Activated CD8-positive, alpha-beta T cell treated with anti-CD3 and anti-CD28 coated beads for 36 hours (primary cell): ENCODE measurements at regions not wholly inside any gene's neighbourhood (a gene's known extent, or its start where the extent isn't known, plus 50 kb on each side); places are given as distances from the start of the nearest gene placed in this dataset.

Experiments used
- ATAC-seq: fragments of 200-7000 bp; cut with Tn5 transposase; one replicate; pipeline ENCODE4 v1.10.0; 2021; ENCODE audit warnings: mild to moderate bottlenecking, moderate library complexity
- CTCF ChIA-PET: fragments of 350-600 bp; sonication (Branson Sonifier 250); formaldehyde crosslinking; loops from one replicate; lab custom pipeline; 2021; ENCODE audit warnings: antibody characterized with exemption; lab: Charles Lee
- POLR2A ChIA-PET: fragments of 350-600 bp; sonication (Branson Sonifier 250); formaldehyde crosslinking; loops from one replicate; lab custom pipeline; 2021; ENCODE audit warnings: antibody characterized with exemption; lab: Charles Lee
- DNase-seq: peaks from one replicate; pipeline ENCODE4 v3.0.0-alpha.2; 2020
- H3K27ac Mint-ChIP-seq: one replicate; pipeline ENCODE4 v1.8.0; 2021; ENCODE audit warnings: mild to moderate bottlenecking, mixed read lengths
- H3K27me3 Mint-ChIP-seq: one replicate; pipeline ENCODE4 v1.8.0; 2021; ENCODE audit warnings: mixed read lengths
- H3K36me3 Mint-ChIP-seq: one replicate; pipeline ENCODE4 v1.8.0; 2021; ENCODE audit warnings: low read depth, mixed read lengths
- H3K4me1 Mint-ChIP-seq: one replicate; pipeline ENCODE4 v1.8.0; 2021; ENCODE audit warnings: low read depth, mixed read lengths
- H3K4me3 Mint-ChIP-seq: one replicate; pipeline ENCODE4 v1.8.0; 2021; ENCODE audit warnings: mild to moderate bottlenecking, moderate library complexity, mixed read lengths
- H3K9me3 Mint-ChIP-seq: one replicate; pipeline ENCODE4 v1.8.0; 2021; ENCODE audit warnings: mixed read lengths
- intact Hi-C: fragments of 100-400 bp; cut with micrococcal nuclease; formaldehyde crosslinking; loops from one replicate; pipeline ENCODE4 v1.10.0; 2022
- TF ChIP-seq, protein P1 (sequence below): fragments of 200-600 bp; IDR thresholded peaks from one replicate; pipeline ENCODE4 v1.8.0; 2022; ENCODE audit warnings: antibody characterized with exemption, mild to moderate bottlenecking

DNA sequence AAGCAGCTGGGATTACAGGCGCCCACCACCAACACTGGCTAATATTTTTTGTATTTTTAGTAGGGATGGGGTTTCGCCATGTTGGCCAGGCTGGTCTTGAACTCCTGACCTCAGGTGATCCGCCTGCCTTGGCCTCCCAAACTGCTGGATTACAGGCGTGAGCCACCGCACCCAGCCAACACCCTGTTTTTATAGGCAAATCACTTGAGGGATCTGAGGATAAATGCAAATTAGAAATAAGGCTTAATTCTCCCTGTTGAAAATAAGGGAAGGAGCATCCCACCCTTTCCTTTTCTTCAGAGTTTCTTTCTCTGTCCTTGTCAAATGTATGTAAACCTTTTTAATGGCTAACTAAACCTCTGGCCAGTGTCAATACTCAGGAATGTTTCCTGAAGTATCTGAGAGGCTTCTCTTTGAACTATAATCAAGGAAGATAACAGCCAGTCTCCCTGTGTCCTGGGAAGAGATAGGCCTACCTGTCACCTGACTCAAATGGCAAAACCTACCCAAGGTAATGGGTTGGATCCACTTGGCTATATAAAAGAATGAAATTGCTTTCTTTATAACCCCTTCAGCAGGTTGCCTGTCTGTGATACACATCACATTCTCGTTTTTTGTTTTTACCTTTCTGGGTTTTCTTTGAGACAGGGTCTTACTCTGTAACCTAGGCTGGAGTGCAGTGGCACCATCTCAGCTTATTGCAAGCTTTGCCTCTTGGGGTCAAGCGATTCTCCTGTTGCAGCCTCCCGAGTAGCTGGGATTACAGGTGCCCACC lies 64.5 kb upstream of the TNFAIP3 start:
- Mint-ChIP-seq H3K9me3 (peaks cover 9% of the 10 kb centered on the region), H3K36me3 (peaks cover 3% of the 10 kb centered on the region), H3K4me1 (peaks cover 74% of the 10 kb centered on the region), H3K4me3 (no peak overlapping the region), H3K27me3 (no peaks in the 10 kb centered on the region), H3K27ac (no peak overlapping the region)
- intact Hi-C loops, result loop anchor here (10.0 kb wide), 1 partner anchor 142 kb away; no protein-coding TSS in a partner anchor
- no peak for DNase-seq
- TF ChIP-seq, protein P1, sequence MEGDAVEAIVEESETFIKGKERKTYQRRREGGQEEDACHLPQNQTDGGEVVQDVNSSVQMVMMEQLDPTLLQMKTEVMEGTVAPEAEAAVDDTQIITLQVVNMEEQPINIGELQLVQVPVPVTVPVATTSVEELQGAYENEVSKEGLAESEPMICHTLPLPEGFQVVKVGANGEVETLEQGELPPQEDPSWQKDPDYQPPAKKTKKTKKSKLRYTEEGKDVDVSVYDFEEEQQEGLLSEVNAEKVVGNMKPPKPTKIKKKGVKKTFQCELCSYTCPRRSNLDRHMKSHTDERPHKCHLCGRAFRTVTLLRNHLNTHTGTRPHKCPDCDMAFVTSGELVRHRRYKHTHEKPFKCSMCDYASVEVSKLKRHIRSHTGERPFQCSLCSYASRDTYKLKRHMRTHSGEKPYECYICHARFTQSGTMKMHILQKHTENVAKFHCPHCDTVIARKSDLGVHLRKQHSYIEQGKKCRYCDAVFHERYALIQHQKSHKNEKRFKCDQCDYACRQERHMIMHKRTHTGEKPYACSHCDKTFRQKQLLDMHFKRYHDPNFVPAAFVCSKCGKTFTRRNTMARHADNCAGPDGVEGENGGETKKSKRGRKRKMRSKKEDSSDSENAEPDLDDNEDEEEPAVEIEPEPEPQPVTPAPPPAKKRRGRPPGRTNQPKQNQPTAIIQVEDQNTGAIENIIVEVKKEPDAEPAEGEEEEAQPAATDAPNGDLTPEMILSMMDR, result no peak
- POLR2A ChIA-PET, result interaction anchor here (0.9 to 1.9 kb wide), 3 partner anchors 20 to 68 kb away, joined by 3 to 6 read pairs (median 4); no protein-coding TSS in a partner anchor
- ATAC-seq, result no peak
- CTCF ChIA-PET, result interaction anchor here (1.8 to 12.2 kb wide), 4 partner anchors 8 to 66 kb away, joined by 7 to 221 read pairs (median 32); partner anchors contain the start of gene TNFAIP3

DNA sequence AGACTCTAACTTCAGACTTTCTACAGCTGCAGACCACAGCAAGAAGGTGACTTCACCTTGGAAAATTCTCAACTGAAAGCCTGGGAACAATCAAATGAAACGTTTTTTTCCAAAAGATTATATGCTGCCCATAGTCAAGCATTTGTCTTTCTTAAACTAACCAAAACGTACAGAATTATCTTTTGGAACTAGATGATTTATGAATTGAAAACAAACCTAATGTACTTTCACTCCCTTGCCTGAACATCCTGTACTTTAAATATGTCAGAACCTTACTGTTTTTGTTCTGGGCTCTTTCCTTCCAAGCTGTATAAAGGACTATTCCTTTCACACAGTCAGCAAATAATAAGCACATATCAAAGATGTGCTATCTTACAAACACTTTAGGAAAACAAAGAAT lies 62.4 kb upstream of the TNFAIP3 start:
- H3K36me3 Mint-ChIP-seq, result peaks cover 3% of the 10 kb centered on the region
- intact Hi-C loops, result loop anchor here (10.0 kb wide), 1 partner anchor 140 kb away; no protein-coding TSS in a partner anchor
- H3K27ac Mint-ChIP-seq, result peak overlapping the region; percentile 62
- peaks cover 9% of the 10 kb centered on the region for H3K9me3 Mint-ChIP-seq
- TF ChIP-seq, protein P1, result no peak
- ATAC-seq (no peak), DNase-seq (no peak)
- no peaks in the 10 kb centered on the region for H3K27me3 Mint-ChIP-seq
- POLR2A ChIA-PET, result interaction anchor here (0.7 to 1.9 kb wide), 5 partner anchors 19 to 88 kb away, joined by 4 to 6 read pairs (median 5); partner anchors contain the start of gene TNFAIP3
- CTCF ChIA-PET, result interaction anchor here (1.4 to 12.2 kb wide), 3 partner anchors 11 to 92 kb away, joined by 3 to 221 read pairs (median 14); partner anchors contain the start of gene TNFAIP3
- H3K4me3 Mint-ChIP-seq, result no peak overlapping the region
- peaks cover 72% of the 10 kb centered on the region for H3K4me1 Mint-ChIP-seq

DNA sequence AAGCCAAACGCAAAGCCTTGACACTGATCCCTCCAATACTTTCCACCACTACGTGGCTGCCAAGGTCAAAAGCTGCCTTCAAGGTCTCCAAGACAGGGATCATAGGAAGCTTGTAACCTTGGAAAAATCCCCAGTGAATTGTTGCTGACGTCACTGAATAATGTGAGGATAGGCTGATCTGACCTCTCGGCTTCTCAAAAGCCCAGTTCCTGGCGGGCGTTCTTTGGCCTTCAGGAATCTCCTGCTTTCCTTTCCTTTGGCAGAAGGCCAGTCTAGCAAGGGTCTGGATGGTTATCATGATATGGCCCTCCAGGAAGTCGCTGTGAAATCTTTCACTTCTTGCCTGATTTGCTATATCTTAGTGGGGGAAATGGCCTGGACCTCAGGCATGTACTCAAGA lies 61.4 kb upstream of the TNFAIP3 start:
- intact Hi-C loops, result loop anchor here (10.0 kb wide), 1 partner anchor 139 kb away; no protein-coding TSS in a partner anchor

DNA sequence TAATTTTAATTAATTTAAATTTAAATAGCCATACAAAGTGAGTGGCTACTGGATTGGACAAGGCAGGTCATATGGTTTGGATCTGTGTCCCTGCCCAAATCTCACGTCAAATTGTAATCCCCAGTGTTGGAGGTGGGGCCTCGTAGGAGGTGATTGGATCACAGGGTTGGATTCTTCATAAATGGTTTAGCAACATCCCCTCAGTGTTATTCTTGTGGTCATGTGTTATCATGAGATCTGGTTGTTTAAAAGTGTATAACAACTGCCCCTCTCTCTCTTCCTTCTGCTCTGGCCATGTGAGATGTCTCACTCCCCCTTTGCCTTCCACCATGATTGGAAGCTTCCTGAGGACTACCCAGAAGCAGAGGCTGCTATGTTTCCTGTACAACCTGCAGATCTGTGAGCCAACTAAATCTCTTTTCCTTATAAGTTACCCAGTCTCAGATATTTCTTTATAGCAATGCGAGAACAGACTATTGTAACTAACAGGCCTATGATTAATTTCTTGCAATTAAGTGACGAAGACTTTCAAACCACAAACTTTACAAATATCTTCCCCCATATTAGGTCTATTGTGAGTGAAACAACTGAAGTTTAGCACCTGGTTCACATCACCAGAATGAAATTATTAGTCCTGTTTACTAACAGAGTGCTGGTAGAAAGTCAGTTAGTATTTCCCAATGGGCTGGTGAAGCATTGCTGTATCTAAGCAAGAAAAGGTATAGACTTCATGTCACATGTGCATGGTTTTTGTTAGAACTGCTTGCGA lies 60.0 kb upstream of the TNFAIP3 start:
- no peaks in the 10 kb centered on the region for H3K27me3 Mint-ChIP-seq
- H3K4me1 Mint-ChIP-seq, result peaks cover 73% of the 10 kb centered on the region
- ChIA-PET CTCF (interaction anchor here (1.0 to 6.4 kb wide), 3 partner anchors 7 to 91 kb away, joined by 3 to 49 read pairs (median 3); no protein-coding TSS in a partner anchor), POLR2A (interaction anchor here (1.3 kb wide), 1 partner anchor 10 kb away, joined by 4 read pairs; no protein-coding TSS in a partner anchor)
- peak overlapping the region; percentile 57 for H3K27ac Mint-ChIP-seq
- intact Hi-C loops, result loop anchor here (10.0 kb wide), 1 partner anchor 138 kb away; no protein-coding TSS in a partner anchor
- no peak overlapping the region for H3K4me3 Mint-ChIP-seq
- peaks cover 9% of the 10 kb centered on the region for H3K9me3 Mint-ChIP-seq
- peaks cover 3% of the 10 kb centered on the region for H3K36me3 Mint-ChIP-seq
- TF ChIP-seq, protein P1, result no peak
- DNase-seq, result no peak
- ATAC-seq, result no peak

More for the DNA sequence above, 61.4 kb upstream of the TNFAIP3 start:
- DNase-seq (no peak), ATAC-seq (no peak)
- Mint-ChIP-seq H3K27ac (no peak overlapping the region), H3K4me3 (no peak overlapping the region), H3K27me3 (no peaks in the 10 kb centered on the region), H3K36me3 (peaks cover 3% of the 10 kb centered on the region), H3K9me3 (peaks cover 9% of the 10 kb centered on the region), H3K4me1 (peaks cover 71% of the 10 kb centered on the region)
- TF ChIP-seq, protein P1, result no peak
- CTCF ChIA-PET, result interaction anchor here (2.5 to 12.2 kb wide), 2 partner anchors 12 to 63 kb away, joined by 14 to 221 read pairs; partner anchors contain the start of gene TNFAIP3
- POLR2A ChIA-PET, result no interaction called here
